ENCODE measurements at regions not wholly inside any gene's neighbourhood (a gene's known extent, or its start where the extent isn't known, plus 50 kb on each side); places are given as distances from the start of the nearest gene placed in this dataset.

DNA sequence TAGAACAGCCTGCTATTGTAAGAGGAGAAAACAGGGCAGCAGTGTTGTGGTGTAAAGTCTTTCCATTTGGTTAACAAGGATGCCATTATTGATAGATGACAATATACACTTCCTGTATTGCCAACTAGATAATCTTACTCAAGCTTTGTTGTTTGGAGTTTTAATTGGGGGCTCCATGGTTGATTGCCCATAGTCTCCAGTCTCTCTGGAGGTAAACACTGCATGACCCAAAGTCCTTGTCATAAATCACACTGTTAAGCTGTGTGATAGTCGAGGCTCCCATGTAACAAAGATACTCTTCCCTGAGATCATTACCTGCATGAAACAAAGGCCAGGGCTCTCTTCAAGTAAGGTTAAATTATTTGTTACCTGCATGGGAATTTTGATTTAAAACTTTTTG is 394.6 kb downstream of the C4orf33 start:
- H3K27me3 ChIP-seq (ENCODE audit: control insufficient read depth in 1 of 2, insufficient read depth in 2 of 2, low read length in 2 of 2): no peaks in the 10 kb centered on the region
- no peak overlapping the region for H3K27ac ChIP-seq (ENCODE audit: low read depth, low read length)
- H3K4me3 ChIP-seq (ENCODE audit: low read depth in 1 of 2, low read length in 2 of 2): no peak overlapping the region
- no peaks in the 10 kb centered on the region for H3K4me1 ChIP-seq (ENCODE audit: control insufficient read depth in 1 of 2, insufficient read depth in 2 of 2, low read length in 2 of 2)
- no peaks in the 10 kb centered on the region for H3K9me3 ChIP-seq (ENCODE audit: control insufficient read depth in 1 of 2, low read length in 2 of 2)
- H3K36me3 ChIP-seq (ENCODE audit: control insufficient read depth in 1 of 2, insufficient read depth in 2 of 2, low read length in 2 of 2): no peaks in the 10 kb centered on the region
- no peak overlapping the region for H3K9ac ChIP-seq (ENCODE audit: low read depth in 1 of 2, low read length in 2 of 2)

DNA sequence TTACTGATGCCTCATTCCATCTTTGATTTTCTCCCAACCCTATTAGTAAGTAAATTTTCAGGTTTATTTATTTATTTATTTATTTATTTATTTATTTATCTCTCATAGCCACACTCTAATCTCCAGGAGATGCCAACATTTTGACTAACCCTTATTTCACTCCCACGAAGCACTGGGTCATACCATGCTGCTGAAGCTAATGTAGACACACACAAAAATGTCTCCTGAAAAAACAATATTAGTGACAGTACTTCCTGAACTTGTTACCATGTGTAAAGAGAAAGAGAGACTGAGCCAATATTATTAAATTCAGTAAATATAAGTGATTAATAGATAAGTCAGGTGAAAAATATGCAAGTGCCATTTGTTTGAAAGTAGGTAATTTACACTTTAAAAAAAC is 402.7 kb downstream of the C4orf33 start:
- Histone ChIP-seq H3K27ac (ENCODE audit: low read depth, low read length) (no peak overlapping the region), H3K27me3 (ENCODE audit: control insufficient read depth in 1 of 2, insufficient read depth in 2 of 2, low read length in 2 of 2) (no peaks in the 10 kb centered on the region), H3K36me3 (ENCODE audit: control insufficient read depth in 1 of 2, insufficient read depth in 2 of 2, low read length in 2 of 2) (no peaks in the 10 kb centered on the region), H3K4me1 (ENCODE audit: control insufficient read depth in 1 of 2, insufficient read depth in 2 of 2, low read length in 2 of 2) (no peaks in the 10 kb centered on the region), H3K4me3 (ENCODE audit: low read depth in 1 of 2, low read length in 2 of 2) (no peak overlapping the region), H3K9ac (ENCODE audit: low read depth in 1 of 2, low read length in 2 of 2) (no peak overlapping the region), H3K9me3 (ENCODE audit: control insufficient read depth in 1 of 2, low read length in 2 of 2) (no peaks in the 10 kb centered on the region)

GRCh38 chr4:129514852-129515251 is 418.9 kb downstream of the C4orf33 start:
- Histone ChIP-seq H3K9me3 (ENCODE audit: control insufficient read depth in 1 of 2, low read length in 2 of 2) (no peaks in the 10 kb centered on the region), H3K4me3 (ENCODE audit: low read depth in 1 of 2, low read length in 2 of 2) (no peak overlapping the region), H3K9ac (ENCODE audit: low read depth in 1 of 2, low read length in 2 of 2) (no peak overlapping the region), H3K27ac (ENCODE audit: low read depth, low read length) (no peak overlapping the region), H3K36me3 (ENCODE audit: control insufficient read depth in 1 of 2, insufficient read depth in 2 of 2, low read length in 2 of 2) (no peaks in the 10 kb centered on the region), H3K27me3 (ENCODE audit: control insufficient read depth in 1 of 2, insufficient read depth in 2 of 2, low read length in 2 of 2) (no peaks in the 10 kb centered on the region), H3K4me1 (ENCODE audit: control insufficient read depth in 1 of 2, insufficient read depth in 2 of 2, low read length in 2 of 2) (no peaks in the 10 kb centered on the region)

GRCh38 chr4:129515356-129515755 is 419.4 kb downstream of the C4orf33 start:
- Histone ChIP-seq H3K27me3 (ENCODE audit: control insufficient read depth in 1 of 2, insufficient read depth in 2 of 2, low read length in 2 of 2) (no peaks in the 10 kb centered on the region), H3K9ac (ENCODE audit: low read depth in 1 of 2, low read length in 2 of 2) (no peak overlapping the region), H3K9me3 (ENCODE audit: control insufficient read depth in 1 of 2, low read length in 2 of 2) (no peaks in the 10 kb centered on the region), H3K4me3 (ENCODE audit: low read depth in 1 of 2, low read length in 2 of 2) (no peak overlapping the region), H3K36me3 (ENCODE audit: control insufficient read depth in 1 of 2, insufficient read depth in 2 of 2, low read length in 2 of 2) (no peaks in the 10 kb centered on the region), H3K27ac (ENCODE audit: low read depth, low read length) (no peak overlapping the region), H3K4me1 (ENCODE audit: control insufficient read depth in 1 of 2, insufficient read depth in 2 of 2, low read length in 2 of 2) (no peaks in the 10 kb centered on the region)

DNA sequence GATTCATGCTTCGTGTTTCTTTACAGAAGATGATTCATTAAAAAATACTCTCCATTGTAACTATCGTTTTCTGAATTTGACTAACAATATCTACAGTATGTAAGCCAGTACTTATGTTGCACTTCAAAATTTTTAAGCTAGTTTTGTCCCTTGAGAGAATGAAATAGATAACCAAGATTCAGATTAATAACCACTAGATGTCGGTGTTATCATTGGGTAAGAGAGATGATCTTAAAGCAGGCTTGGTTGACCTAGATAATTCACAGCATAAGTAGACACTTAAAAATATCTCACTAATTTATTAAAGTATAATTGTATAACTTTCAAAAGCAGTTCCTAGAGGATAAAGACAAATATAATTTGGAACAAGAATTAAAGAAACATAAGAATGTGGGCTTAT is 430.9 kb downstream of the C4orf33 start:
- H3K27me3 ChIP-seq (ENCODE audit: control insufficient read depth in 1 of 2, insufficient read depth in 2 of 2, low read length in 2 of 2): no peaks in the 10 kb centered on the region
- H3K4me3 ChIP-seq (ENCODE audit: low read depth in 1 of 2, low read length in 2 of 2): no peak overlapping the region
- H3K36me3 ChIP-seq (ENCODE audit: control insufficient read depth in 1 of 2, insufficient read depth in 2 of 2, low read length in 2 of 2): no peaks in the 10 kb centered on the region
- H3K4me1 ChIP-seq (ENCODE audit: control insufficient read depth in 1 of 2, insufficient read depth in 2 of 2, low read length in 2 of 2): no peaks in the 10 kb centered on the region
- no peak overlapping the region for H3K27ac ChIP-seq (ENCODE audit: low read depth, low read length)
- no peak overlapping the region for H3K9ac ChIP-seq (ENCODE audit: low read depth in 1 of 2, low read length in 2 of 2)
- H3K9me3 ChIP-seq (ENCODE audit: control insufficient read depth in 1 of 2, low read length in 2 of 2): no peaks in the 10 kb centered on the region

DNA sequence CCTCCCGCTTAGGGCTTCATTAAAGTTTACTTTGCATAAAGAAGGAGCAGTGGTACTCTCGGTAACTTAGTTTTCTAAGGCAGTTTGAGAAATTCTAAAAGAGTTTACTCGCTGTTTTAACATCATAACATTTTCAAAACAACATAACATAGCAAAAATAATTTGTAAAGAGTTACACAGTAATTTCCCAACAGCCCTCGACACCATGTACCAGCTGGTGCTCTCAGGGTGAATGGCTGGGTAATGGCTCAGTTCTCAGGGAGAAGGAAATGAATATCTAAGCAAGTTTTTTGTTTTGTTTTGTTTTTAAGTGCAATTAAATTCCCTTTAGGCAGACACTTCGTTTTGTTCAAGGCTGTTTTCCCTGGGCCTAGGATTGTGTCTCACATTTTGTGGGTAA is 435.3 kb downstream of the C4orf33 start:
- no peak overlapping the region for H3K9ac ChIP-seq (ENCODE audit: low read depth in 1 of 2, low read length in 2 of 2)
- H3K4me3 ChIP-seq (ENCODE audit: low read depth in 1 of 2, low read length in 2 of 2): no peak overlapping the region
- no peak overlapping the region for H3K27ac ChIP-seq (ENCODE audit: low read depth, low read length)
- H3K4me1 ChIP-seq (ENCODE audit: control insufficient read depth in 1 of 2, insufficient read depth in 2 of 2, low read length in 2 of 2): no peaks in the 10 kb centered on the region
- H3K27me3 ChIP-seq (ENCODE audit: control insufficient read depth in 1 of 2, insufficient read depth in 2 of 2, low read length in 2 of 2): no peaks in the 10 kb centered on the region
- H3K36me3 ChIP-seq (ENCODE audit: control insufficient read depth in 1 of 2, insufficient read depth in 2 of 2, low read length in 2 of 2): no peaks in the 10 kb centered on the region
- no peaks in the 10 kb centered on the region for H3K9me3 ChIP-seq (ENCODE audit: control insufficient read depth in 1 of 2, low read length in 2 of 2)

DNA sequence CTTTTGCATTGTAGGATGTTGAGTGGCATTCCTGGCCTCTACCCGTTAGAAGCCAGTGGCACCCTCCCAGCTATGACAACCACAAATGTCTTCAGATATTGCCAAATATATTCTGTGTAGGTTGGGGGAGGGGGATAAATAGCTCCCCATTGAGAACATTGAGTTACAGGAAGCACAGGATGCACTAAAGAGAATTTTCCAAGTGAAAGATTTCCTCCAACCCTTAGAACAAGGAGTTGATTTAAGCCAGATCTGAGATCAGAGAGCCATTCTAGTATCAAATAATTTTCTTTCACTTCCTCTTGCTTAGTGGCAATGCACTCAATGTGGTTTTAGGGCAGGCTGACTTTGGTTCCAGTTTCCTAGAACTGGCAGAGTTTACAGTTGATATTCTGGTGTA is 436.6 kb downstream of the C4orf33 start:
- no peak overlapping the region for H3K27ac ChIP-seq (ENCODE audit: low read depth, low read length)
- no peaks in the 10 kb centered on the region for H3K36me3 ChIP-seq (ENCODE audit: control insufficient read depth in 1 of 2, insufficient read depth in 2 of 2, low read length in 2 of 2)
- H3K27me3 ChIP-seq (ENCODE audit: control insufficient read depth in 1 of 2, insufficient read depth in 2 of 2, low read length in 2 of 2): no peaks in the 10 kb centered on the region
- H3K9me3 ChIP-seq (ENCODE audit: control insufficient read depth in 1 of 2, low read length in 2 of 2): no peaks in the 10 kb centered on the region
- H3K9ac ChIP-seq (ENCODE audit: low read depth in 1 of 2, low read length in 2 of 2): no peak overlapping the region
- H3K4me1 ChIP-seq (ENCODE audit: control insufficient read depth in 1 of 2, insufficient read depth in 2 of 2, low read length in 2 of 2): no peaks in the 10 kb centered on the region
- no peak overlapping the region for H3K4me3 ChIP-seq (ENCODE audit: low read depth in 1 of 2, low read length in 2 of 2)

GRCh38 chr4:129543299-129543698 is 447.3 kb downstream of the C4orf33 start:
- Histone ChIP-seq H3K4me1 (ENCODE audit: control insufficient read depth in 1 of 2, insufficient read depth in 2 of 2, low read length in 2 of 2) (no peaks in the 10 kb centered on the region), H3K36me3 (ENCODE audit: control insufficient read depth in 1 of 2, insufficient read depth in 2 of 2, low read length in 2 of 2) (no peaks in the 10 kb centered on the region), H3K9me3 (ENCODE audit: control insufficient read depth in 1 of 2, low read length in 2 of 2) (no peaks in the 10 kb centered on the region), H3K9ac (ENCODE audit: low read depth in 1 of 2, low read length in 2 of 2) (no peak overlapping the region), H3K27me3 (ENCODE audit: control insufficient read depth in 1 of 2, insufficient read depth in 2 of 2, low read length in 2 of 2) (no peaks in the 10 kb centered on the region), H3K4me3 (ENCODE audit: low read depth in 1 of 2, low read length in 2 of 2) (no peak overlapping the region), H3K27ac (ENCODE audit: low read depth, low read length) (no peak overlapping the region)

DNA sequence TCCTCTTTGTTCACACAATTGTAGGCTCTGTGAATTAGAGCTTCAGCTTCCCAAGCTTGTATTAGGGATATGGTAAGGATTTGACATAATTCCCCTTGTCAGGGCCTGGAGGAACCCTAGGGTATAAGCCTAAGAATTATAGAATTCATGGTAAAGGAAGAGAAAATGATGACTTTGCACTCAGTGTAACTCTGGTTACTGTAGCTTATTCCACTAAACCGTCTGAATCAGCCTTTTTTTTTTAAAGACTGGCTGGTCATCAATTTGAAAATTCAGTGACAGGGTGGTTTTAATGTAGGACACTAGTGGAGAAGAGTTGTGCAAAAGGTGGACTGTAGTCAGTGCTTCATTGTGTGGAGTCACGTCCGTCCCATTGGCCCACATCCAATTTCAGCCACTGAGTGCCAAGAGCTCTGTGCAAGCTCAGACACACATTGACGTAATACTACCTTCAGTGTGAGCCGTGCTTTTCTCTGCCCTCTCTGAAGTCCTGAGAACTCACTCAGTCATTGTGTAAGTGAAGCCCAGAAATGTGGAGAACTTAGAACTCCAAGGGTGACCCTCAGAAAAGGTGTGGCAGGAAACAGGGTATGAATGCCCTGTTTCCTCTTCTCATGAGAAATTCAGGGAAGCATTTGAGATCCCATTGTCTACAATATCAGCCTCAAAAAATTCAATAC is 449.8 kb downstream of the C4orf33 start:
- Histone ChIP-seq H3K9ac (ENCODE audit: low read depth in 1 of 2, low read length in 2 of 2) (no peak overlapping the region), H3K4me3 (ENCODE audit: low read depth in 1 of 2, low read length in 2 of 2) (no peak overlapping the region), H3K4me1 (ENCODE audit: control insufficient read depth in 1 of 2, insufficient read depth in 2 of 2, low read length in 2 of 2) (no peaks in the 10 kb centered on the region), H3K27me3 (ENCODE audit: control insufficient read depth in 1 of 2, insufficient read depth in 2 of 2, low read length in 2 of 2) (no peaks in the 10 kb centered on the region), H3K27ac (ENCODE audit: low read depth, low read length) (no peak overlapping the region), H3K9me3 (ENCODE audit: control insufficient read depth in 1 of 2, low read length in 2 of 2) (no peaks in the 10 kb centered on the region), H3K36me3 (ENCODE audit: control insufficient read depth in 1 of 2, insufficient read depth in 2 of 2, low read length in 2 of 2) (no peaks in the 10 kb centered on the region)

DNA sequence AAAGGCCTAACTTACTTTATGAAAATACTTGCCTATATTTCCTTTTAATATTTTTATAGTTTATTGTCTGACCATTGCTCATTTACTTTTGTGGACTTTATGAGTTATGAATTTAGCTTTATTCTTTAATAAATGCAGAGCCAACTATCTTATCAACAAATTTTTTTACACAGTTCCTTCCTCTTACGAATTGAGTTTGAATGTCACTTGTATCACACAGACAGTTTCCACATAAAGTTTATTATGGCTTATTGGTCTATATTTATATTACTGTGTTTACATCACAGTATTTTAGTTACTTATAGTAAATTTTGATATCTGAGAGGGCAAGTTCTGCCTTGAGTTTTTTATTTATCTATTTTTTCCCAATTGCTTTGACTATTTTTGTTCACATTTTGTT is 450.6 kb downstream of the C4orf33 start:
- H3K27ac ChIP-seq (ENCODE audit: low read depth, low read length): no peak overlapping the region
- H3K9ac ChIP-seq (ENCODE audit: low read depth in 1 of 2, low read length in 2 of 2): no peak overlapping the region

More for the DNA sequence above, 450.6 kb downstream of the C4orf33 start:
- H3K4me1 ChIP-seq (ENCODE audit: control insufficient read depth in 1 of 2, insufficient read depth in 2 of 2, low read length in 2 of 2): no peaks in the 10 kb centered on the region
- no peaks in the 10 kb centered on the region for H3K36me3 ChIP-seq (ENCODE audit: control insufficient read depth in 1 of 2, insufficient read depth in 2 of 2, low read length in 2 of 2)
- H3K9me3 ChIP-seq (ENCODE audit: control insufficient read depth in 1 of 2, low read length in 2 of 2): no peaks in the 10 kb centered on the region
- no peak overlapping the region for H3K4me3 ChIP-seq (ENCODE audit: low read depth in 1 of 2, low read length in 2 of 2)
- H3K27me3 ChIP-seq (ENCODE audit: control insufficient read depth in 1 of 2, insufficient read depth in 2 of 2, low read length in 2 of 2): no peaks in the 10 kb centered on the region
